Right lobe of liver (tissue), 6 donors: ENCODE measurements at regions not wholly inside any gene's neighbourhood (a gene's known extent, or its start where the extent isn't known, plus 50 kb on each side); places are given as distances from the start of the nearest gene placed in this dataset.

Experiments
- ATAC-seq, 4 donors: fragments of 200-7000 bp; cut with Tn5 transposase; one replicate each; pipeline ENCODE4 v1.9.1; 2020; ENCODE audit warnings: mild to moderate bottlenecking in 4 of 4, moderate library complexity in 4 of 4
- DNase-seq, 3 donors: peaks; one replicate each; pipeline ENCODE4 v3.0.0-alpha.2; 2020
- H3K27ac ChIP-seq, 3 donors: fragments of 200-600 bp; one replicate each; pipeline ENCODE4 v1.8.0; 2022
- H3K27me3 ChIP-seq, 2 donors: fragments of 200-600 bp; one replicate each; pipeline ENCODE4 v1.8.0; 2022
- H3K36me3 ChIP-seq, 4 donors: fragments of 200-600 bp; sonication (generic) in 1 of 4; one replicate each; pipeline versions ENCODE4 v1.5.1 to v1.8.0; 2017 to 2022; ENCODE audit warnings: control low read depth in 1 of 4
- H3K4me1 ChIP-seq, 4 donors: fragments of 200-600 bp; sonication (generic) in 1 of 4; one replicate each; pipeline versions ENCODE4 v1.5.1 to v1.8.0; 2017 to 2022; ENCODE audit warnings: control low read depth in 1 of 4
- H3K4me3 ChIP-seq, 3 donors: fragments of 200-600 bp; one replicate each; pipeline ENCODE4 v1.8.0; 2022
- H3K9me3 ChIP-seq, 4 donors: fragments of 200-600 bp; sonication (generic) in 1 of 4; one replicate each; pipeline versions ENCODE4 v1.5.1 to v1.8.0; 2017 to 2022; ENCODE audit warnings: control low read depth in 1 of 4
- CTCF ChIP-seq, 4 donors: fragments of 200-600 bp in 3 of 4; fragments of 450-650 bp in 1 of 4; IDR thresholded peaks; one replicate each; pipeline versions ENCODE4 v1.5.1 to v1.8.0; 2016 to 2022; ENCODE audit warnings: antibody characterized with exemption in 4 of 4, mild to moderate bottlenecking in 2 of 4
- POLR2A ChIP-seq: fragments of 450-650 bp; IDR thresholded peaks from one replicate; pipeline ENCODE4 v1.6.1; 2017; ENCODE audit warnings: antibody characterized with exemption, mild to moderate bottlenecking
- WGBS: methylation state at CpG from one replicate; pipeline ENCODE4 v1.1.6; 2018; ENCODE audit warnings: low coverage, low lambda C conversion rate; ENCODE audit not compliant: insufficient coverage; ENCODE audit errors: missing lambda C conversion rate; 5-methylcytosine and 5-hydroxymethylcytosine counted together
- intact Hi-C, 2 donors: fragments of 100-400 bp; cut with DNase I; formaldehyde crosslinking; loops; one replicate each; pipeline versions ENCODE4 v1.11.2 to v1.14.1; 2022
- donor health status: DM: no; HTN: yes; CAD: no.
- donor health status: DM: no; HTN: no; CAD: no.
- donor health status: DM: no; HTN: no; CAD: no.
- donor health status: DM: no; HTN: yes; CAD: no.
- donor health status: DM: no; HTN: yes; CAD: no.

GRCh38 chr3:81170298-81170697 is 591.1 kb downstream of the GBE1 start:
- no peak overlapping the region for H3K4me3 ChIP-seq
- no peaks in the 10 kb centered on the region for H3K27me3 ChIP-seq
- TF ChIP-seq CTCF (IDR thresholded peaks at IDR 0.05), result no peak
- TF ChIP-seq POLR2A, result no peak
- DNase-seq (no peak), ATAC-seq (no peak)
- intact Hi-C loops, result no loop called here
- H3K4me1 ChIP-seq, result no peaks in the 10 kb centered on the region
- H3K27ac ChIP-seq, result no peak overlapping the region
- no peaks in the 10 kb centered on the region for H3K36me3 ChIP-seq
- H3K9me3 ChIP-seq, result no peaks in the 10 kb centered on the region

GRCh38 chr3:81164806-81165205 is 596.6 kb downstream of the GBE1 start:
- intact Hi-C loops, result no loop called here
- Histone ChIP-seq H3K9me3 (no peaks in the 10 kb centered on the region), H3K36me3 (no peaks in the 10 kb centered on the region), H3K27me3 (no peaks in the 10 kb centered on the region), H3K27ac (no peak overlapping the region), H3K4me3 (no peak overlapping the region), H3K4me1 (no peaks in the 10 kb centered on the region)
- no peak for ATAC-seq
- 83% methylated on average over 3 of the region's 3 CpGs for WGBS
- no peak for DNase-seq
- TF ChIP-seq POLR2A (no peak), CTCF (IDR thresholded peaks at IDR 0.05) (no peak)

GRCh38 chr3:81161851-81162250 is 599.6 kb downstream of the GBE1 start:
- WGBS, result 47% methylated on average over 1 of the region's 1 CpG
- H3K4me1 ChIP-seq, result no peaks in the 10 kb centered on the region
- ATAC-seq, result no peak
- no peak for TF ChIP-seq CTCF (IDR thresholded peaks at IDR 0.05)
- TF ChIP-seq POLR2A, result no peak
- H3K27me3 ChIP-seq, result no peaks in the 10 kb centered on the region
- H3K27ac ChIP-seq, result no peak overlapping the region
- no peak overlapping the region for H3K4me3 ChIP-seq
- intact Hi-C loops, result no loop called here
- no peaks in the 10 kb centered on the region for H3K36me3 ChIP-seq
- DNase-seq, result no peak
- no peaks in the 10 kb centered on the region for H3K9me3 ChIP-seq

GRCh38 chr3:81161100-81161499 is 600.3 kb downstream of the GBE1 start:
- DNase-seq (no peak), ATAC-seq (no peak)
- intact Hi-C loops, result no loop called here
- no peaks in the 10 kb centered on the region for H3K9me3 ChIP-seq
- no peak overlapping the region for H3K27ac ChIP-seq
- H3K36me3 ChIP-seq, result no peaks in the 10 kb centered on the region
- no peaks in the 10 kb centered on the region for H3K4me1 ChIP-seq
- 60% methylated on average over 4 of the region's 4 CpGs for WGBS
- no peak for TF ChIP-seq POLR2A
- TF ChIP-seq CTCF (IDR thresholded peaks at IDR 0.05), result no peak
- no peak overlapping the region for H3K4me3 ChIP-seq
- H3K27me3 ChIP-seq, result no peaks in the 10 kb centered on the region

- no peaks in the 10 kb centered on the region for H3K9me3 ChIP-seq
- H3K36me3 ChIP-seq, result no peaks in the 10 kb centered on the region
- no peaks in the 10 kb centered on the region for H3K4me1 ChIP-seq
- no peaks in the 10 kb centered on the region for H3K27me3 ChIP-seq
- H3K27ac ChIP-seq, result no peak overlapping the region
- intact Hi-C loops, result no loop called here
- H3K4me3 ChIP-seq, result no peak overlapping the region
- no peak for DNase-seq
- TF ChIP-seq CTCF (IDR thresholded peaks at IDR 0.05) (no peak), POLR2A (no peak)
- 40% methylated on average over 1 of the region's 7 CpGs for WGBS
- ATAC-seq, result no peak
Observed at GRCh38 chr3:81154611-81155143, 606.8 kb downstream of the GBE1 start.
